ENCODE measurements at regions not wholly inside any gene's neighbourhood (a gene's known extent, or its start where the extent isn't known, plus 50 kb on each side); places are given as distances from the start of the nearest gene placed in this dataset.

GRCh38 chr1:5706239-5706638 lies 286.0 kb downstream of the NPHP4 start:
- DNase-seq (ENCODE audit: low spot score) (no peak), ATAC-seq (ENCODE audit: low FRiP score) (no peak)
- TF ChIP-seq CTCF (IDR thresholded peaks at IDR 0.05) = no peak

- no peak for ATAC-seq (ENCODE audit: low FRiP score)
- no peak for TF ChIP-seq CTCF (IDR thresholded peaks at IDR 0.05)
- DNase-seq (ENCODE audit: low spot score) = no peak
Measured at GRCh38 chr1:5705751-5706150, 286.5 kb downstream of the NPHP4 start.

- no peak for TF ChIP-seq CTCF (IDR thresholded peaks at IDR 0.05)
- ATAC-seq (ENCODE audit: low FRiP score) (no peak), DNase-seq (ENCODE audit: low spot score) (no peak)
Measured at GRCh38 chr1:5704561-5705514, 287.4 kb downstream of the NPHP4 start.

GRCh38 chr1:5701642-5702041 lies 290.6 kb downstream of the NPHP4 start:
- TF ChIP-seq CTCF (IDR thresholded peaks at IDR 0.05) = no peak
- no peak for DNase-seq (ENCODE audit: low spot score)
- ATAC-seq (ENCODE audit: low FRiP score) = no peak

GRCh38 chr1:5693568-5693967 lies 298.7 kb downstream of the NPHP4 start:
- TF ChIP-seq CTCF (IDR thresholded peaks at IDR 0.05) = no peak
- no peak for ATAC-seq (ENCODE audit: low FRiP score)

GRCh38 chr1:5692664-5693063 lies 299.6 kb downstream of the NPHP4 start:
- no peak for TF ChIP-seq CTCF (IDR thresholded peaks at IDR 0.05)
- ATAC-seq (ENCODE audit: low FRiP score) (no peak), DNase-seq (ENCODE audit: low spot score) (no peak)

More at GRCh38 chr1:5693568-5693967, 298.7 kb downstream of the NPHP4 start:
- no peak for DNase-seq (ENCODE audit: low spot score)

All from omental fat pad (tissue), 3 donors.